Thoracic aorta (tissue), 2 donors: ENCODE measurements at regions not wholly inside any gene's neighbourhood (a gene's known extent, or its start where the extent isn't known, plus 50 kb on each side); places are given as distances from the start of the nearest gene placed in this dataset.
"Not testable (repeated sequence)": the region's sequence is repeated elsewhere in the genome, so short reads cannot be mapped to it uniquely, and the experiment has no call there.

ENCODE experiments used
- ATAC-seq: fragments of 150-250 bp; one replicate; pipeline ENCODE4 v1.8.0; 2017; ENCODE audit warnings: low read depth; ENCODE audit not compliant: insufficient number of reproducible peaks, low FRiP score
- DNase-seq: peaks from one replicate; pipeline ENCODE4 v3.0.0-alpha.2; 2020; ENCODE audit warnings: low spot score
- H3K27ac ChIP-seq, 2 donors: fragments of 200-600 bp; sonication (generic); 1 replicate in 1 of 2; 2 replicates in 1 of 2; pipeline ENCODE4 v1.5.1; 2016; ENCODE audit warnings: mild to moderate bottlenecking in 2 of 2, moderate library complexity in 2 of 2
- H3K27me3 ChIP-seq: fragments of 200-600 bp; sonication (generic); replicated peaks from 2 replicates; pipeline ENCODE4 v1.6.0; 2016; ENCODE audit warnings: mild to moderate bottlenecking; ENCODE audit not compliant: insufficient read depth
- H3K36me3 ChIP-seq: fragments of 200-600 bp; sonication (generic); one replicate; pipeline ENCODE4 v1.5.1; 2016
- H3K4me1 ChIP-seq, 2 donors: fragments of 200-600 bp; sonication (generic); 1 replicate in 1 of 2; 2 replicates in 1 of 2; pipeline versions ENCODE4 v1.5.1 to v1.6.0; 2016; ENCODE audit warnings: low read depth in 2 of 2, mild to moderate bottlenecking in 1 of 2; ENCODE audit not compliant: control insufficient read depth in 1 of 2
- H3K4me3 ChIP-seq: fragments of 200-600 bp; sonication (generic); 2 replicates; pipeline ENCODE4 v1.5.1; 2016; ENCODE audit warnings: mild to moderate bottlenecking
- H3K9me3 ChIP-seq: fragments of 200-600 bp; sonication (generic); 2 replicates; pipeline ENCODE4 v1.5.1; 2016
- TF ChIP-seq, protein P1 (sequence below): fragments of 200-600 bp; sonication (generic); IDR thresholded peaks from one replicate; pipeline ENCODE4 v1.5.1; 2019; ENCODE audit warnings: antibody characterized with exemption

DNA sequence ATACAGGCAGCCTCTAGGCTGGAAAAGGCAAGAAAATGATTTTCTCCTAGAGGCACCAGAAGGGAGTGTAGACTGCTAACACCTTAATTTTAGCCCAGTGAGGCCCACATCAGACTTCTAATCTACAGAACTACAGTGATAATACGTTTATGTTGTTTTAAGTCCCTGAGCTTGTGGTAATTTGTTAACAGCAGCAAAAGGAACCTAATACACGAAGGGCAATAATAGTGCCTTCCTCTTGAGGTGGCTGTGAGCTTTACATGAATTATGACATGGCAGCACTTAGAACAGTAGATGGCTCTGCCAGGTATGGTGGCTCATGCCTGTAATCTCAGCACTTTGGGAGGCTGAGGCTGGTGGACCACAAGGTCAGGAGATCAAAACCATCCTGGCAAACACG lies 118.8 kb downstream of the ZNF664 start:
- no peaks in the 10 kb centered on the region for H3K27me3 ChIP-seq
- no peak overlapping the region for H3K4me3 ChIP-seq
- peaks cover 0 to 2% of the 10 kb centered on the region in 2 donors for H3K4me1 ChIP-seq
- ATAC-seq (no peak), DNase-seq (no peak)
- no peaks in the 10 kb centered on the region for H3K36me3 ChIP-seq
- H3K9me3 ChIP-seq = no peaks in the 10 kb centered on the region
- no peak overlapping the region for H3K27ac ChIP-seq
- TF ChIP-seq, protein P1, sequence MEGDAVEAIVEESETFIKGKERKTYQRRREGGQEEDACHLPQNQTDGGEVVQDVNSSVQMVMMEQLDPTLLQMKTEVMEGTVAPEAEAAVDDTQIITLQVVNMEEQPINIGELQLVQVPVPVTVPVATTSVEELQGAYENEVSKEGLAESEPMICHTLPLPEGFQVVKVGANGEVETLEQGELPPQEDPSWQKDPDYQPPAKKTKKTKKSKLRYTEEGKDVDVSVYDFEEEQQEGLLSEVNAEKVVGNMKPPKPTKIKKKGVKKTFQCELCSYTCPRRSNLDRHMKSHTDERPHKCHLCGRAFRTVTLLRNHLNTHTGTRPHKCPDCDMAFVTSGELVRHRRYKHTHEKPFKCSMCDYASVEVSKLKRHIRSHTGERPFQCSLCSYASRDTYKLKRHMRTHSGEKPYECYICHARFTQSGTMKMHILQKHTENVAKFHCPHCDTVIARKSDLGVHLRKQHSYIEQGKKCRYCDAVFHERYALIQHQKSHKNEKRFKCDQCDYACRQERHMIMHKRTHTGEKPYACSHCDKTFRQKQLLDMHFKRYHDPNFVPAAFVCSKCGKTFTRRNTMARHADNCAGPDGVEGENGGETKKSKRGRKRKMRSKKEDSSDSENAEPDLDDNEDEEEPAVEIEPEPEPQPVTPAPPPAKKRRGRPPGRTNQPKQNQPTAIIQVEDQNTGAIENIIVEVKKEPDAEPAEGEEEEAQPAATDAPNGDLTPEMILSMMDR = no peak

DNA sequence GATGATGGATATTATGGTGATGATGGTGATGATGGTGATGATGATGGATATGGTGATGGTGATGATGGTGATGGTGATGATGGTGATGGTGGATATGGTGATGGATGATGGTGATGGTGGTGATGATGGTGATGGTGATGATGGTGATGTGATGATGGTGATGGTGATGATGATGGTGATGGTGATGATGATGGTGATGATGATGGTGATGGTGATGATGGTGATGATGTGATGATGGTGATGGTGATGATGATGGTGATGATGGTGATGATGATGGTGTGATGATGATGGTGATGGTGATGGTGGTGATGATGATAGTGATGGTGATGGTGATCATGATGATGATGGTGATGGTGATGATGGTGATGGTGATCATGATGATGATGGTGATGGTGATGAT lies 119.5 kb downstream of the ZNF664 start:
- H3K36me3 ChIP-seq, H3K4me1 ChIP-seq, H3K27me3 ChIP-seq, ATAC-seq, H3K4me3 ChIP-seq, H3K9me3 ChIP-seq, H3K27ac ChIP-seq, DNase-seq: not testable (repeated sequence)

DNA sequence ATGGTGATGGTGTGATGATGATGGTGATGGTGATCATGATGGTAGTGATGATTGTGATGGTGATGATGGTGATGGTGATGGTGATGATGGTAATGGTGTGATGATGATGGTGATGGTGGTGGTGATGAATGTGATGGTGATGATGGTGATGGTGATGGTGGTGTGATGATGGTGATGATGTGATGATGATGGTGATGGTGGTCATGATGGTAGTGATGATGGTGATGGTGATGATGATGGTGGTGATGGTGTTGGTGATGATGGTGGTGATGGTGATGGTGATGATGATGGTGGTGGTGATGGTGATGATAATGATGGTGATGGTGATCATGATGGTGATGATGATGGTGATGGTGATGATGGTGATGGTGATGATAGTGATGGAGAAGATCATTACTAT lies 120.3 kb downstream of the ZNF664 start:
- ATAC-seq = no peak
- no peak for DNase-seq
- TF ChIP-seq, protein P1 = no peak
- Histone ChIP-seq H3K27ac (no peak overlapping the region), H3K4me3 (no peak overlapping the region), H3K4me1 (peaks cover 3 to 16% of the 10 kb centered on the region in 2 donors), H3K9me3 (no peaks in the 10 kb centered on the region), H3K36me3 (no peaks in the 10 kb centered on the region), H3K27me3 (no peaks in the 10 kb centered on the region)

DNA sequence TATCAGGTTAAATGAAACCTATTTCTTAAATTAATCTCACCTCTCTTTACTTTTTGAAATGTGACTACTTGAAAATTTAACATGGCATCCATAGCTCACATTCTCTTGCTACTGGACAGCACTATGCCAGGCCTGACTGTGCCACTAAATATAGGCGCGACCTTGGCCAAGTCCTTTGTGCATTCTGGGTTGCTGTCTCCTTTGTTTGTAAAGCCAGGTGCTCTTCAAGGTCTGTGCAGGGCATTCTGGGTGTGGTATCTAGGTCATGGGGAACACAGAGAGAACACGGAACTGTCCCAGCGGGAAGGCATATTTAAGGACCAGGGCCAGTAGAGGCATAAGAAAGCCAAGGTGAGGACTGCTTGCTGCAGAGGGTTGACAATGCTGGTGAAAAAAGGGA lies 121.2 kb downstream of the ZNF664 start:
- TF ChIP-seq, protein P1 = no peak
- Histone ChIP-seq H3K27ac (no peak overlapping the region), H3K27me3 (no peaks in the 10 kb centered on the region), H3K4me3 (no peak overlapping the region), H3K36me3 (no peaks in the 10 kb centered on the region), H3K4me1 (peaks cover 5 to 25% of the 10 kb centered on the region in 2 donors), H3K9me3 (no peaks in the 10 kb centered on the region)
- DNase-seq (no peak), ATAC-seq (no peak)

DNA sequence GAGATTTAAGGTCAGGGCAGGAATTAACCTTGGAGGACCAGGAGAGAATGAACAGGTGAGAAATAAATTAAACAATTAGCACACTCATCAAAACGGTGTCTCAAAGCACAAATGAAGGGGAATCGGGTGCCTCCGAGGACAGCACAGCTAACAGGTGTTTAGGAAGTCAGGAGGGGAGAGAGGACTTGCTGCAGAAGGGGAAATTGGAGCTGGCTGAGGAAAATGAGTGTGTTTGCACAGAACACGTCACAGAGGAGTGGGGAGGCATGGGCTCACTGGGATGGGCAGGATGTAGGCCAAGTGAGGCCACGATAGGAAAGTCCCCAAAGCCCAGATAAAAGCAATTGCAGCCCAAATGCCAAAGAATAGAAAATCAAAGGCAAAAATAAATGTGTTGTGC lies 121.7 kb downstream of the ZNF664 start:
- Histone ChIP-seq H3K4me3 (no peak overlapping the region), H3K27me3 (no peaks in the 10 kb centered on the region)

DNA sequence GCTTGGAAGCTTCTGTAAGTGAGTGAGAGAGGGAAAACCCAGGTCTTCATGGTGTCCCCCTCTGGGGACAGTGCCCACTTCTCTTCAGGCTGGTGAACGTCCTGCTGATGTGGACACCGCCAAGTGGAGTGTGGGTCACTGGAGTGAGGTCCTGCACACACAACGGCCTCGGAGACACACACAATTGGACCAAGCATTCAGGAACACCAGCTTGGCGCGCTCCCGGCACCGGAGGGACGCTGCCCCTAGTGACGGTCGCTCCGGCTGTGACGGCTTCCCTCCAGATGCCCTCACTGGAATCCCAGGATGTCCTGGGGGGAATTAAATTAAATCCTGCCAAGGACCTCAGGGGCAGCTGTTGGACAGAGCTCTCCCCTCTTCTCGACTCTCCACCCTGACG lies 123.1 kb downstream of the ZNF664 start:
- Histone ChIP-seq H3K9me3 (no peaks in the 10 kb centered on the region), H3K4me3 (no peak overlapping the region), H3K27me3 (no peaks in the 10 kb centered on the region), H3K36me3 (no peaks in the 10 kb centered on the region), H3K4me1 (peaks cover 5 to 28% of the 10 kb centered on the region in 2 donors), H3K27ac (no peak overlapping the region)
- DNase-seq (no peak), ATAC-seq (no peak)
- TF ChIP-seq, protein P1 = no peak

More for the DNA sequence above, 121.7 kb downstream of the ZNF664 start:
- H3K4me1 ChIP-seq = peaks cover 5 to 28% of the 10 kb centered on the region in 2 donors
- no peak for ATAC-seq
- no peak overlapping the region for H3K27ac ChIP-seq
- TF ChIP-seq, protein P1 = no peak
- no peaks in the 10 kb centered on the region for H3K9me3 ChIP-seq
- no peak for DNase-seq
- H3K36me3 ChIP-seq = no peaks in the 10 kb centered on the region
